ENCODE measurements at regions not wholly inside any gene's neighbourhood (a gene's known extent, or its start where the extent isn't known, plus 50 kb on each side); places are given as distances from the start of the nearest gene placed in this dataset.
"Not testable (repeated sequence)": the region's sequence is repeated elsewhere in the genome, so short reads cannot be mapped to it uniquely, and the experiment has no call there.

DNA sequence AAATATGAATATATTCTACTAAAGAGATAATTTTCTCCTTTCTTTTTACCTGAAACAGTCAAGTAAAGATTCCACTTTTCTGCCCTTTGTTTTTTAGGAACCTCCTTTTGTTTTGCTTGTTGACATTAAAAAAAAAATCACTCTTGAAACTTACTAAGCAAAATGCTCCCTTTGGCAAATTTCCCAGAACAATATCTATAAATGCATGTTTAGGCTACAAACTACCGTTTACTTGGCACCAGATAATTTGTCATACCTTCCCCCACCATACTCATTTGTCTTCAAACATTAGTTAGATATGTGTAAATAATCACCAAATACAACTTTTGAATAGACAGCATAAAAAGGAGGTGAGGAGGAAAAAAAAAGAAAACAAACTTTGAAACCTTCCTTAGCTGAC is 604.7 kb downstream of the RFPL4B start:
- intact Hi-C loops (cut with micrococcal nuclease): no loop called here
- Mint-ChIP-seq H3K36me3 (ENCODE audit: low read depth) (no peaks in the 10 kb centered on the region), H3K4me1 (no peaks in the 10 kb centered on the region), H3K9me3 (no peaks in the 10 kb centered on the region), H3K4me3 (no peak overlapping the region), H3K27me3 (peaks cover 2% of the 10 kb centered on the region), H3K27ac (no peak overlapping the region)
- CTCF ChIA-PET: no interaction called here
- ATAC-seq (ENCODE audit: low read depth): no peak
- POLR2A ChIA-PET: no interaction called here
- DNase-seq: no peak
- TF ChIP-seq, protein P1, sequence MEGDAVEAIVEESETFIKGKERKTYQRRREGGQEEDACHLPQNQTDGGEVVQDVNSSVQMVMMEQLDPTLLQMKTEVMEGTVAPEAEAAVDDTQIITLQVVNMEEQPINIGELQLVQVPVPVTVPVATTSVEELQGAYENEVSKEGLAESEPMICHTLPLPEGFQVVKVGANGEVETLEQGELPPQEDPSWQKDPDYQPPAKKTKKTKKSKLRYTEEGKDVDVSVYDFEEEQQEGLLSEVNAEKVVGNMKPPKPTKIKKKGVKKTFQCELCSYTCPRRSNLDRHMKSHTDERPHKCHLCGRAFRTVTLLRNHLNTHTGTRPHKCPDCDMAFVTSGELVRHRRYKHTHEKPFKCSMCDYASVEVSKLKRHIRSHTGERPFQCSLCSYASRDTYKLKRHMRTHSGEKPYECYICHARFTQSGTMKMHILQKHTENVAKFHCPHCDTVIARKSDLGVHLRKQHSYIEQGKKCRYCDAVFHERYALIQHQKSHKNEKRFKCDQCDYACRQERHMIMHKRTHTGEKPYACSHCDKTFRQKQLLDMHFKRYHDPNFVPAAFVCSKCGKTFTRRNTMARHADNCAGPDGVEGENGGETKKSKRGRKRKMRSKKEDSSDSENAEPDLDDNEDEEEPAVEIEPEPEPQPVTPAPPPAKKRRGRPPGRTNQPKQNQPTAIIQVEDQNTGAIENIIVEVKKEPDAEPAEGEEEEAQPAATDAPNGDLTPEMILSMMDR (IDR thresholded peaks at IDR 0.05): no peak

DNA sequence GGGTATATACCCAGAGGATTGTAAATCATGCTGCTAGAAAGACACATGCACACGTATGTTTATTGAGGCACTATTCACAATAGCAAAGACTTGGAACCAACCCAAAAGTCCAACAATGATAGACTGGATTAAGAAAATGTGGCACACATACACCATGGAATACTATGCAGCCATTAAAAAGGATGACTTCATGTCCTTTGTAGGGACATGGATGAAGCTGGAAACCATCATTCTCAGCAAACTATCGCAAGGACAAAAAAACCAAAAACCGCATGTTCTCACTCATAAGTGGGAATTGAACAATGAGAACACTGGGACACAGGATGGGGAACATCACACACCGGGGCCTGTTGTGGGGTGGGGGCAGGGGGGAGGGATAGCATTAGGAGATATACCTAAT is 608.6 kb downstream of the RFPL4B start:
- H3K4me3 Mint-ChIP-seq; H3K36me3 Mint-ChIP-seq (ENCODE audit: low read depth); CTCF ChIA-PET; H3K9me3 Mint-ChIP-seq; POLR2A ChIA-PET; ATAC-seq (ENCODE audit: low read depth); DNase-seq; H3K27ac Mint-ChIP-seq; H3K27me3 Mint-ChIP-seq; intact Hi-C loops (cut with micrococcal nuclease); H3K4me1 Mint-ChIP-seq: not testable (repeated sequence)

DNA sequence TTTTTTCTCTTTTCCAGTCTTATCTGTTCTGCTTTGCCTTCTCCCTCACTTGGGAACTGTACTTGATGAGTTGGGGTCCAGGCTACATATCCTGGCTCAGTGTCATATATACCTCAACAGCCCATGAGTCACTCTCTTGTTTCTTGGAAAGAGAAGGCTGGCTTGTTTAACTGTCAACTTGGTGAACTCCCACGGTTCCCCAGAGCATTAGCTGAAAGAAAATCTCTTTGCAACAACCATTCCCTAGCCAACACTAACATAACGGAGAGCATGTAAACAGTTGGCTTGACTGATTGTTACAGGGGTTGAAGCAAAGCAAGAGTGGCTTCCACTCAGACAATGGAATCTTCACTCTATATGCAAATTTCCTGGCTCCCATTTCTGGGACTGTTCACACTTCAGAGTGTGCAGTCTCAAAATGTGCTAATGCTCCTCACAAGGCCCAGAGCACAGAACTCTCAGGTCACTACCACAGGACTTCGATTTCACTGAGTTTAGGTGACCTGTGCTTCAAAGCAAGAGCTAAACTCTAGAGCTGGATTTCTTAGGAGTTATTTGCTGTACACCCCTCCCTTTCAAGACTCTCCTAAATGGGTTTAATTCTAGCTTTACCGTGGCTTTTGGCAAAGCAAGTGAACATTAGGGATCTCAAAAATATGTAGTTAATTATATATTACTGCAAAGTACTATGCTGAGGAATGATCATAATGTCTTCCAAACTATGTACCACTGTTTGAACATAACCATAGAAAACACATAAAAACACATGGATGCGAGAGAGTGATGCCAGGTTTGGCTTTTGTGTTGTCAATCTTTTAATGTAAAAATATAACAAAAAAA is 609.8 kb downstream of the RFPL4B start:
- H3K27me3 Mint-ChIP-seq: no peaks in the 10 kb centered on the region
- H3K9me3 Mint-ChIP-seq: peaks cover 3% of the 10 kb centered on the region
- POLR2A ChIA-PET: no interaction called here
- H3K27ac Mint-ChIP-seq: no peak overlapping the region
- DNase-seq (no peak), ATAC-seq (ENCODE audit: low read depth) (no peak)
- no peaks in the 10 kb centered on the region for H3K36me3 Mint-ChIP-seq (ENCODE audit: low read depth)
- TF ChIP-seq, protein P1 (IDR thresholded peaks at IDR 0.05): no peak
- H3K4me1 Mint-ChIP-seq: no peaks in the 10 kb centered on the region
- intact Hi-C loops (cut with micrococcal nuclease): no loop called here
- no peak overlapping the region for H3K4me3 Mint-ChIP-seq
- CTCF ChIA-PET: no interaction called here

DNA sequence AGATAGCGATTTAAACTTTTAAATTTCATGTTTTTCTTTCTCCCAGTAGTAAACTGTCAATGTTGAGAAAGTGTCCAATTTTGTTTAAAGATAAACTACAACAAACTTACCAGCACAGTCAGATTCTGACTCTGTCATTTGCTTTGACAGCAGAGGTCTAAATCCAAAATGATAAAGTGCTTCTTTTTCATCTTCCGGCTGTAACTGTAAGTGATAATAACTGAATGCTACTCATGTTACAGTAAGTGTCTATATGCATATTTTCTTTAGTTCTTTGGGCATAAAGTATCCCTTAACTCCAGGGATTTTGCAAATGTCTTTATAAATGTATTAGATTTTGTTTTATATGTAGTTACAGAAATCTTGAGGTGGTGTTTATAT is 610.4 kb downstream of the RFPL4B start:
- TF ChIP-seq, protein P1 (IDR thresholded peaks at IDR 0.05): no peak
- ChIA-PET CTCF (no interaction called here), POLR2A (no interaction called here)
- peaks cover 3% of the 10 kb centered on the region for H3K9me3 Mint-ChIP-seq
- H3K4me3 Mint-ChIP-seq: no peak overlapping the region
- no peak for DNase-seq
- no peaks in the 10 kb centered on the region for H3K4me1 Mint-ChIP-seq
- ATAC-seq (ENCODE audit: low read depth): no peak
- H3K36me3 Mint-ChIP-seq (ENCODE audit: low read depth): no peaks in the 10 kb centered on the region
- no peaks in the 10 kb centered on the region for H3K27me3 Mint-ChIP-seq
- no peak overlapping the region for H3K27ac Mint-ChIP-seq
- intact Hi-C loops (cut with micrococcal nuclease): no loop called here

DNA sequence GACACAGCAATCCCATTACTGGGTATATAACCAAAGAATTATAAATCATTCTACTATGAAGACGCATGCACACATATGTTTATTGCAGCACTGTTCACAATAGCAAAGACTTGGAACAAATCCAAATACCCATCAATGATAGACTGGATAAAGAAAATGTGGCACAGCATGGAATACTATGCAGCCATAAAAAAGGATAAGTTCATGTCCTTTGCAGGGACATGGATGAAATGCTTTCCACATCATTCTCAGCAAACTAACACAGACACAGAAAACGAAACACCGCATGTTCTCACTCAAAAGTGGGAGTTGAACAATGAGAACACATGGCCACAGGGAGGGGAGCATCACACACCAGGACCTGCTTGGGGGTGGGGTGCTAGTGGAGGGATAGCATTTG is 613.0 kb downstream of the RFPL4B start:
- H3K4me1 Mint-ChIP-seq; CTCF ChIA-PET; DNase-seq; H3K4me3 Mint-ChIP-seq; POLR2A ChIA-PET; H3K27me3 Mint-ChIP-seq; ATAC-seq (ENCODE audit: low read depth); H3K27ac Mint-ChIP-seq; H3K9me3 Mint-ChIP-seq; intact Hi-C loops (cut with micrococcal nuclease); H3K36me3 Mint-ChIP-seq (ENCODE audit: low read depth): not testable (repeated sequence)

DNA sequence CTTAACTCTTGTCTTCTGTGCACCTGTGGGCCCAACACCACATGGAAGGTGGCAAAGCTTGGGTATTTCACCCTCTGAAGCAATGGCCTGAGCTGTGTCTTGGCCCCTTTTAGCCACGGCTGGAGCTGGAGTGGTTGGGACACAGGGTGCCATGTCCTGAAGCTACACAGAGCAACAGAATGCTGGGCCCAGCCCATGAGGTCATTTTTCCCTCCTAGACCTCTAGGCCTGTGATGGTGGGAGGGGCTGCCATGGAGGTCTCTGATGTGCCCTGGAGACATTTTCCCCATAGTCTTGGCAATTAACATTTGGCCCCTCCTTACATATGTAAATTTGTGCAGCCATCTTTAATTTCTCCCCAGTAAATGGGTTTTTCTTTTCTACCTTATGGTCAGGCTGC is 620.8 kb downstream of the RFPL4B start:
- TF ChIP-seq, protein P1 (IDR thresholded peaks at IDR 0.05): no peak
- Mint-ChIP-seq H3K27ac (no peak overlapping the region), H3K4me3 (no peak overlapping the region), H3K36me3 (ENCODE audit: low read depth) (no peaks in the 10 kb centered on the region), H3K27me3 (no peaks in the 10 kb centered on the region), H3K9me3 (peaks cover 6% of the 10 kb centered on the region), H3K4me1 (no peaks in the 10 kb centered on the region)
- intact Hi-C loops (cut with micrococcal nuclease): no loop called here
- no peak for ATAC-seq (ENCODE audit: low read depth)
- CTCF ChIA-PET: no interaction called here
- POLR2A ChIA-PET: no interaction called here
- no peak for DNase-seq
